HepG2 (cell line): ENCODE measurements at regions not wholly inside any gene's neighbourhood (a gene's known extent, or its start where the extent isn't known, plus 50 kb on each side); places are given as distances from the start of the nearest gene placed in this dataset.

Source experiments
- ATAC-seq: fragments of 200-7000 bp; cut with Tn5 transposase; 3 replicates; pipeline ENCODE4 v1.9.1; 2020; ENCODE audit warnings: mild to moderate bottlenecking, moderate library complexity
- BruUV-seq: library from RNA; stranded (reverse); fragments of 400-500 nt; replicated peaks from 2 replicates; lab custom pipeline; 2021; lab: Mats Ljungman, UMichigan
- CTCF ChIA-PET: fragments of 300-600 bp; formaldehyde crosslinking; extraction: SDS; loops from one replicate; lab custom pipeline; 2021; ENCODE audit warnings: low total read pairs, inconsistent platforms, low intra/inter-chr PET ratio; lab: Yijun Ruan, JAX
- POLR2A ChIA-PET: fragments of 350-600 bp; sonication (Branson Sonifier 250); formaldehyde crosslinking; loops from one replicate; lab custom pipeline; 2020; ENCODE audit warnings: antibody characterized with exemption, inconsistent platforms; lab: Yijun Ruan, JAX
- DNase-seq: peaks from one replicate; pipeline ENCODE4 v3.0.0-alpha.2; 2015; ENCODE audit warnings: low spot score
- FAIRE-seq: peaks from 3 replicates; lab custom pipeline; 2011; peaks lifted over from hg19 to GRCh38; lab: Jason Lieb, UNC
- H2AFZ ChIP-seq: one replicate; pipeline ENCODE4 v1.6.1; 2011; ENCODE audit warnings: low read length, inconsistent platforms
- H3K27ac ChIP-seq: fragments of 300-600 bp; 3 replicates; pipeline ENCODE4 v1.8.0; 2011; ENCODE audit warnings: mixed run types, mild to moderate bottlenecking, mixed read lengths, low read length, inconsistent platforms; ENCODE audit not compliant: insufficient read depth; ENCODE audit errors: extremely low read length
- H3K27me3 ChIP-seq, 2 experiments: fragments of 200-600 bp in 1 of 2; 2 replicates in 1 of 2; 3 replicates in 1 of 2; pipeline versions ENCODE4 v1.6.0 to v1.8.0; 2011; ENCODE audit warnings: low read length in 2 of 2, mild to moderate bottlenecking in 2 of 2, moderate library complexity in 2 of 2, inconsistent platforms in 1 of 2; ENCODE audit not compliant: insufficient read depth in 2 of 2, control insufficient read depth in 1 of 2
- H3K36me3 ChIP-seq, 2 experiments: fragments of 200-600 bp in 1 of 2; replicated peaks in 1 of 2; 2 replicates in 1 of 2; 3 replicates in 1 of 2; pipeline versions ENCODE4 v1.5.1 to v1.8.0; 2011; ENCODE audit warnings: low read length in 2 of 2, inconsistent platforms in 1 of 2; ENCODE audit not compliant: insufficient read depth in 2 of 2, control insufficient read depth in 1 of 2
- H3K4me1 ChIP-seq: 2 replicates; pipeline ENCODE4 v1.5.1; 2012; ENCODE audit warnings: low read length, inconsistent platforms; ENCODE audit not compliant: insufficient read depth
- H3K4me2 ChIP-seq: 2 replicates; pipeline ENCODE4 v1.6.0; 2011; ENCODE audit warnings: low read depth, low read length, inconsistent platforms
- H3K4me3 ChIP-seq, 3 experiments: fragments of 200-600 bp in 1 of 3; sonication (generic), shearing (Covaris generic) in 1 of 3; replicated peaks in 1 of 3; 2 replicates each; pipeline ENCODE4 v1.5.1; 2011 to 2016; ENCODE audit warnings: low read length in 3 of 3, inconsistent platforms in 2 of 3, low read depth in 2 of 3, mild to moderate bottlenecking in 2 of 3, control low read depth in 1 of 3, mixed read lengths in 1 of 3; ENCODE audit not compliant: insufficient read depth in 1 of 3
- H3K79me2 ChIP-seq: one replicate; pipeline ENCODE4 v1.6.1; 2011; ENCODE audit warnings: low read length, inconsistent platforms; ENCODE audit not compliant: insufficient read depth
- H3K9ac ChIP-seq: 2 replicates; pipeline ENCODE4 v1.6.0; 2011; ENCODE audit warnings: mild to moderate bottlenecking, low read depth, low read length, inconsistent platforms; ENCODE audit not compliant: insufficient read depth
- H3K9me3 ChIP-seq: 2 replicates; pipeline ENCODE4 v1.5.1; 2012; ENCODE audit warnings: mild to moderate bottlenecking, low read length
- H4K20me1 ChIP-seq: 2 replicates; pipeline ENCODE4 v1.6.0; 2011; ENCODE audit warnings: inconsistent platforms, mild to moderate bottlenecking, low read length, moderate library complexity; ENCODE audit not compliant: insufficient read depth
- BRD4 ChIP-seq: sonication (generic); formaldehyde crosslinking; IDR thresholded peaks from 2 replicates; pipeline ENCODE4 v1.4.0; 2020; ENCODE audit warnings: missing genetic modification reagents
- DR1 ChIP-seq: sonication (generic); formaldehyde crosslinking; IDR thresholded peaks from 2 replicates; pipeline ENCODE4 v1.8.0; 2021; ENCODE audit warnings: mild to moderate bottlenecking, missing genetic modification reagents, inconsistent platforms
- EHMT2 ChIP-seq: fragments of 200-600 bp; sonication (generic); IDR thresholded peaks from 2 replicates; pipeline ENCODE4 v1.7.0; 2017; ENCODE audit warnings: antibody characterized with exemption, low read depth, low read length, borderline replicate concordance
- KDM4B ChIP-seq: sonication (generic); formaldehyde crosslinking; IDR thresholded peaks from 2 replicates; pipeline ENCODE4 v1.4.0; 2020; ENCODE audit warnings: missing genetic modification reagents
- MZF1 ChIP-seq: sonication (generic); formaldehyde crosslinking; IDR thresholded peaks from 2 replicates; pipeline ENCODE4 v1.8.1; 2023; ENCODE audit warnings: mild to moderate bottlenecking, missing genetic modification reagents, borderline replicate concordance
- POGZ ChIP-seq: sonication (generic); formaldehyde crosslinking; IDR thresholded peaks from 2 replicates; pipeline ENCODE4 v1.4.0; 2020; ENCODE audit warnings: mild to moderate bottlenecking, missing genetic modification reagents
- ZEB1 ChIP-seq: IDR thresholded peaks from 2 replicates; pipeline ENCODE4 v1.6.1; 2012; ENCODE audit warnings: mild to moderate bottlenecking, low read depth, inconsistent platforms; ENCODE audit not compliant: insufficient replicate concordance
- ZFP1 ChIP-seq: IDR thresholded peaks from 2 replicates; pipeline ENCODE4 v1.6.1; 2016
- ZNF224 ChIP-seq: sonication (generic); formaldehyde crosslinking; IDR thresholded peaks from 2 replicates; pipeline ENCODE4 v1.5.0; 2020; ENCODE audit warnings: mild to moderate bottlenecking, missing genetic modification reagents
- ZNF343 ChIP-seq: sonication (generic); formaldehyde crosslinking; IDR thresholded peaks from 2 replicates; pipeline ENCODE4 v1.4.0; 2020; ENCODE audit warnings: mild to moderate bottlenecking, missing genetic modification reagents
- ZNF883 ChIP-seq: sonication (generic); formaldehyde crosslinking; IDR thresholded peaks from 2 replicates; pipeline ENCODE4 v1.5.1; 2020; ENCODE audit warnings: mild to moderate bottlenecking, missing genetic modification reagents; ENCODE audit errors: not compliant biosample characterization
- ZSCAN12 ChIP-seq: sonication (generic); formaldehyde crosslinking; IDR thresholded peaks from 2 replicates; pipeline ENCODE4 v1.9.0; 2021; ENCODE audit warnings: mild to moderate bottlenecking, missing genetic modification reagents
- WGBS: methylation state at CpG from one replicate; pipeline ENCODE4 v1.1.6; 2017; ENCODE audit warnings: low lambda C conversion rate; 5-methylcytosine and 5-hydroxymethylcytosine counted together
- in situ Hi-C: cut with HindIII; loops from 2 replicates; pipeline ENCODE4 v1.10.0; 2017; ENCODE audit warnings: low pct_unique_long_range_greater_than_20kb; ENCODE audit not compliant: extremely low pct_ligation_motif_present
- intact Hi-C: fragments of 100-400 bp; cut with micrococcal nuclease; formaldehyde crosslinking; loops from one replicate; pipeline ENCODE4 v1.10.0; 2022; ENCODE audit not compliant: unreplicated experiment
- TF ChIP-seq, protein P1 (sequence below): IDR thresholded peaks from 2 replicates; pipeline ENCODE4 v1.6.1; 2016; ENCODE audit warnings: missing genetic modification reagents, missing compliant biosample characterization
- TF ChIP-seq, protein P2 (sequence below): sonication (generic); formaldehyde crosslinking; IDR thresholded peaks from 2 replicates; pipeline ENCODE4 v1.4.0; 2020; ENCODE audit warnings: missing genetic modification reagents, borderline replicate concordance
- TF ChIP-seq, protein P3 (sequence below): sonication (generic); formaldehyde crosslinking; IDR thresholded peaks from 2 replicates; pipeline ENCODE4 v1.8.0; 2022; ENCODE audit warnings: low read depth, missing genetic modification reagents

DNA sequence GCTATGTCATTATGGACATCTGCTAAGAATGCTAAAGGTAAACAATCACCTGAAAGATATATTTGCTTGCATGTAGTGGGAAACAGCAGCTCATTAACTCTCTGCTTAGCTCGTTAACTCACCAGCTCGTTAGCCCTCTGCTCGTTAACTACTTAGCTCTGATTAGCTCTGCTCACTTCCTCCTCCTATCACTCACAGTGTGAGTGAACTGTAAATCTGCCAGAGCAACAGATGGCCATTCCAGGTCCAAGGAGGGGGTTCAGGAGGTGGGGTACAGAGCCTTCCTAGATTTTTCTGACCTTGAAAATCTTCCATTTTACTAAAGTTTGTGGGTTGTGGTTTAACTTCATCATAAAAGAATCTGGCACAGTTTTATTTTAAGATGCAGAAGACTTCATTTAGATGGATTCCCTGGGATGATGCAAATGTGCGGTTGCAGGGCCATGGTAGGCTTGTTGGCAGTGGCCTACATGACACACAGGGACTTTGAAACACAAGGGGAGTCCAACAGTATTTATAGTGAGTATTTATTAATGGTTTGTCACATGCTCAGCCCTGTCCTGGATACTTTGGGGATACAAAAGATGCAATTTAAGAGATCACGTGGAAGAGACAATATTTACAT lies 1633.7 kb upstream of the CELF4 start:
- H3K4me2 ChIP-seq, result no peak overlapping the region
- ChIA-PET POLR2A (no interaction called here), CTCF (no interaction called here)
- H3K27me3 ChIP-seq, result no peaks in the 10 kb centered on the region
- H2AFZ ChIP-seq, result no peak overlapping the region
- intact Hi-C loops (no loop called here), in situ Hi-C loops (no loop called here)
- ATAC-seq, result no peak
- no peaks in the 10 kb centered on the region for H3K9me3 ChIP-seq
- 80% methylated on average over 5 of the region's 5 CpGs for WGBS
- H4K20me1 ChIP-seq, result no peaks in the 10 kb centered on the region
- BruUV-seq, result no TSS peak
- no peak overlapping the region for H3K27ac ChIP-seq
- H3K4me3 ChIP-seq, result no peak overlapping the region
- no peak for DNase-seq
- FAIRE-seq, result no peak
- TF ChIP-seq BRD4 (CRISPR knock-in tag) (no peak), ZEB1 (no peak), ZNF343 (CRISPR knock-in tag) (no peak), ZSCAN12 (CRISPR knock-in tag) (no peak)
- TF ChIP-seq, protein P1, sequence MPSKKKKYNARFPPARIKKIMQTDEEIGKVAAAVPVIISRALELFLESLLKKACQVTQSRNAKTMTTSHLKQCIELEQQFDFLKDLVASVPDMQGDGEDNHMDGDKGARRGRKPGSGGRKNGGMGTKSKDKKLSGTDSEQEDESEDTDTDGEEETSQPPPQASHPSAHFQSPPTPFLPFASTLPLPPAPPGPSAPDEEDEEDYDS (CRISPR knock-in tag), result no peak
- no peaks in the 10 kb centered on the region for H3K36me3 ChIP-seq
- H3K9ac ChIP-seq, result no peak overlapping the region
- H3K4me1 ChIP-seq, result peaks cover 2% of the 10 kb centered on the region
- no peaks in the 10 kb centered on the region for H3K79me2 ChIP-seq

GRCh38 chr18:39198376-39198775 lies 1632.8 kb upstream of the CELF4 start:
- intact Hi-C loops (no loop called here), in situ Hi-C loops (no loop called here)
- Histone ChIP-seq H3K27ac (no peak overlapping the region), H3K4me2 (no peak overlapping the region), H3K4me3 (no peak overlapping the region), H3K4me1 (no peaks in the 10 kb centered on the region), H3K9me3 (no peaks in the 10 kb centered on the region), H3K79me2 (no peaks in the 10 kb centered on the region), H3K9ac (no peak overlapping the region), H3K36me3 (no peaks in the 10 kb centered on the region), H4K20me1 (no peaks in the 10 kb centered on the region), H3K27me3 (no peaks in the 10 kb centered on the region), H2AFZ (no peak overlapping the region)
- peak; percentile 61; the same call in 1 of the 3 replicates for ATAC-seq
- no peak for DNase-seq
- BruUV-seq, result no TSS peak
- CTCF ChIA-PET, result no interaction called here
- WGBS, result 31% methylated on average over 4 of the region's 4 CpGs
- POLR2A ChIA-PET, result no interaction called here
- no peak for FAIRE-seq
- TF ChIP-seq KDM4B (CRISPR knock-in tag) (no peak), MZF1 (CRISPR knock-in tag) (no peak), ZFP1 (CRISPR knock-in tag) (no peak), POGZ (CRISPR knock-in tag) (no peak), EHMT2 (no peak), ZNF883 (CRISPR knock-in tag) (no peak), ZEB1 (no peak), ZNF224 (CRISPR knock-in tag) (no peak), DR1 (no peak)
- TF ChIP-seq, protein P2, sequence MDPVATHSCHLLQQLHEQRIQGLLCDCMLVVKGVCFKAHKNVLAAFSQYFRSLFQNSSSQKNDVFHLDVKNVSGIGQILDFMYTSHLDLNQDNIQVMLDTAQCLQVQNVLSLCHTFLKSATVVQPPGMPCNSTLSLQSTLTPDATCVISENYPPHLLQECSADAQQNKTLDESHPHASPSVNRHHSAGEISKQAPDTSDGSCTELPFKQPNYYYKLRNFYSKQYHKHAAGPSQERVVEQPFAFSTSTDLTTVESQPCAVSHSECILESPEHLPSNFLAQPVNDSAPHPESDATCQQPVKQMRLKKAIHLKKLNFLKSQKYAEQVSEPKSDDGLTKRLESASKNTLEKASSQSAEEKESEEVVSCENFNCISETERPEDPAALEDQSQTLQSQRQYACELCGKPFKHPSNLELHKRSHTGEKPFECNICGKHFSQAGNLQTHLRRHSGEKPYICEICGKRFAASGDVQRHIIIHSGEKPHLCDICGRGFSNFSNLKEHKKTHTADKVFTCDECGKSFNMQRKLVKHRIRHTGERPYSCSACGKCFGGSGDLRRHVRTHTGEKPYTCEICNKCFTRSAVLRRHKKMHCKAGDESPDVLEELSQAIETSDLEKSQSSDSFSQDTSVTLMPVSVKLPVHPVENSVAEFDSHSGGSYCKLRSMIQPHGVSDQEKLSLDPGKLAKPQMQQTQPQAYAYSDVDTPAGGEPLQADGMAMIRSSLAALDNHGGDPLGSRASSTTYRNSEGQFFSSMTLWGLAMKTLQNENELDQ (CRISPR knock-in tag), result no peak
- TF ChIP-seq, protein P3, sequence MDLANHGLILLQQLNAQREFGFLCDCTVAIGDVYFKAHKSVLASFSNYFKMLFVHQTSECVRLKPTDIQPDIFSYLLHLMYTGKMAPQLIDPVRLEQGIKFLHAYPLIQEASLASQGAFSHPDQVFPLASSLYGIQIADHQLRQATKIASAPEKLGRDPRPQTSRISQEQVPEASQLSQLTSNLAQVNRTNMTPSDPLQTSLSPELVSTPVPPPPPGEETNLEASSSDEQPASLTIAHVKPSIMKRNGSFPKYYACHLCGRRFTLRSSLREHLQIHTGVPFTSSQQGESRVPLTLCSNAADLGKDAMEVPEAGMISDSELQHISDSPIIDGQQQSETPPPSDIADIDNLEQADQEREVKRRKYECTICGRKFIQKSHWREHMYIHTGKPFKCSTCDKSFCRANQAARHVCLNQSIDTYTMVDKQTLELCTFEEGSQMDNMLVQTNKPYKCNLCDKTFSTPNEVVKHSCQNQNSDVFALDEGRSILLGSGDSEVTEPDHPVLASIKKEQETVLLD (CRISPR knock-in tag), result no peak
